NCI-H2196 (cell line): ENCODE measurements at regions not wholly inside any gene's neighbourhood (a gene's known extent, or its start where the extent isn't known, plus 50 kb on each side); places are given as distances from the start of the nearest gene placed in this dataset.
"Not testable (repeated sequence)": the region's sequence is repeated elsewhere in the genome, so short reads cannot be mapped to it uniquely, and the experiment has no call there.

Experiments used
- DNase-seq: peaks from one replicate; lab custom pipeline; 2025; ENCODE audit not compliant: unreplicated experiment; lab: John Stamatoyannopoulos, UW

- no peak for DNase-seq
Measured at GRCh38 chr13:74554569-74555275, 420.5 kb upstream of the KLF12 start.

GRCh38 chr13:74550039-74550438 is 415.8 kb upstream of the KLF12 start:
- DNase-seq = no peak

- DNase-seq = not testable (repeated sequence)
Measured at GRCh38 chr13:74536649-74537048, 402.4 kb upstream of the KLF12 start.

- no peak for DNase-seq
Measured at GRCh38 chr13:74533226-74533625, 399.0 kb upstream of the KLF12 start.

GRCh38 chr13:74530011-74530410 is 395.8 kb upstream of the KLF12 start:
- DNase-seq = no peak

GRCh38 chr13:74528734-74529513 is 394.7 kb upstream of the KLF12 start:
- no peak for DNase-seq

GRCh38 chr13:74523057-74523456 is 388.9 kb upstream of the KLF12 start:
- DNase-seq = no peak

GRCh38 chr13:74511523-74511922 is 377.3 kb upstream of the KLF12 start:
- DNase-seq = no peak

- no peak for DNase-seq
Measured at GRCh38 chr13:74487091-74487722, 353.0 kb upstream of the KLF12 start.

- no peak for DNase-seq
Measured at GRCh38 chr13:74485757-74486156, 351.6 kb upstream of the KLF12 start.

GRCh38 chr13:74479124-74479523 is 344.9 kb upstream of the KLF12 start:
- no peak for DNase-seq

GRCh38 chr13:74476788-74477187 is 342.6 kb upstream of the KLF12 start:
- DNase-seq = no peak

- no peak for DNase-seq
Measured at GRCh38 chr13:74476365-74476764, 342.2 kb upstream of the KLF12 start.

- no peak for DNase-seq
Measured at GRCh38 chr13:74466864-74467263, 332.7 kb upstream of the KLF12 start.

- DNase-seq = no peak
Measured at GRCh38 chr13:74466020-74466419, 331.8 kb upstream of the KLF12 start.

- DNase-seq = no peak
Measured at GRCh38 chr13:74465271-74465670, 331.1 kb upstream of the KLF12 start.

- no peak for DNase-seq
Measured at GRCh38 chr13:74464670-74465069, 330.5 kb upstream of the KLF12 start.

GRCh38 chr13:74461011-74461410 is 326.8 kb upstream of the KLF12 start:
- no peak for DNase-seq

- DNase-seq = no peak
Measured at GRCh38 chr13:74452881-74453280, 318.7 kb upstream of the KLF12 start.

- no peak for DNase-seq
Measured at GRCh38 chr13:74452176-74452575, 318.0 kb upstream of the KLF12 start.

- no peak for DNase-seq
Measured at GRCh38 chr13:74450964-74451363, 316.8 kb upstream of the KLF12 start.

- DNase-seq = no peak
Measured at GRCh38 chr13:74450525-74450845, 316.3 kb upstream of the KLF12 start.
